HepG2 (cell line): ENCODE measurements at regions not wholly inside any gene's neighbourhood (a gene's known extent, or its start where the extent isn't known, plus 50 kb on each side); places are given as distances from the start of the nearest gene placed in this dataset.
"Not testable (repeated sequence)": the region's sequence is repeated elsewhere in the genome, so short reads cannot be mapped to it uniquely, and the experiment has no call there.

Experiments
- ATAC-seq: fragments of 200-7000 bp; cut with Tn5 transposase; 3 replicates; pipeline ENCODE4 v1.9.1; 2020; ENCODE audit warnings: mild to moderate bottlenecking, moderate library complexity
- BruUV-seq: library from RNA; stranded (reverse); fragments of 400-500 nt; replicated peaks from 2 replicates; lab custom pipeline; 2021; lab: Mats Ljungman, UMichigan
- CTCF ChIA-PET: fragments of 300-600 bp; formaldehyde crosslinking; extraction: SDS; loops from one replicate; lab custom pipeline; 2021; ENCODE audit warnings: low total read pairs, inconsistent platforms, low intra/inter-chr PET ratio; lab: Yijun Ruan, JAX
- POLR2A ChIA-PET: fragments of 350-600 bp; sonication (Branson Sonifier 250); formaldehyde crosslinking; loops from one replicate; lab custom pipeline; 2020; ENCODE audit warnings: antibody characterized with exemption, inconsistent platforms; lab: Yijun Ruan, JAX
- DNase-seq: peaks from one replicate; pipeline ENCODE4 v3.0.0-alpha.2; 2015; ENCODE audit warnings: low spot score
- FAIRE-seq: peaks from 3 replicates; lab custom pipeline; 2011; peaks lifted over from hg19 to GRCh38; lab: Jason Lieb, UNC
- H2AFZ ChIP-seq: one replicate; pipeline ENCODE4 v1.6.1; 2011; ENCODE audit warnings: low read length, inconsistent platforms
- H3K27ac ChIP-seq: fragments of 300-600 bp; 3 replicates; pipeline ENCODE4 v1.8.0; 2011; ENCODE audit warnings: mixed run types, mild to moderate bottlenecking, mixed read lengths, low read length, inconsistent platforms; ENCODE audit not compliant: insufficient read depth; ENCODE audit errors: extremely low read length
- H3K27me3 ChIP-seq, 2 experiments: fragments of 200-600 bp in 1 of 2; 2 replicates in 1 of 2; 3 replicates in 1 of 2; pipeline versions ENCODE4 v1.6.0 to v1.8.0; 2011; ENCODE audit warnings: low read length in 2 of 2, mild to moderate bottlenecking in 2 of 2, moderate library complexity in 2 of 2, inconsistent platforms in 1 of 2; ENCODE audit not compliant: insufficient read depth in 2 of 2, control insufficient read depth in 1 of 2
- H3K36me3 ChIP-seq, 2 experiments: fragments of 200-600 bp in 1 of 2; replicated peaks in 1 of 2; 2 replicates in 1 of 2; 3 replicates in 1 of 2; pipeline versions ENCODE4 v1.5.1 to v1.8.0; 2011; ENCODE audit warnings: low read length in 2 of 2, inconsistent platforms in 1 of 2; ENCODE audit not compliant: insufficient read depth in 2 of 2, control insufficient read depth in 1 of 2
- H3K4me1 ChIP-seq: 2 replicates; pipeline ENCODE4 v1.5.1; 2012; ENCODE audit warnings: low read length, inconsistent platforms; ENCODE audit not compliant: insufficient read depth
- H3K4me2 ChIP-seq: 2 replicates; pipeline ENCODE4 v1.6.0; 2011; ENCODE audit warnings: low read depth, low read length, inconsistent platforms
- H3K4me3 ChIP-seq, 3 experiments: fragments of 200-600 bp in 1 of 3; sonication (generic), shearing (Covaris generic) in 1 of 3; replicated peaks in 1 of 3; 2 replicates each; pipeline ENCODE4 v1.5.1; 2011 to 2016; ENCODE audit warnings: low read length in 3 of 3, inconsistent platforms in 2 of 3, low read depth in 2 of 3, mild to moderate bottlenecking in 2 of 3, control low read depth in 1 of 3, mixed read lengths in 1 of 3; ENCODE audit not compliant: insufficient read depth in 1 of 3
- H3K79me2 ChIP-seq: one replicate; pipeline ENCODE4 v1.6.1; 2011; ENCODE audit warnings: low read length, inconsistent platforms; ENCODE audit not compliant: insufficient read depth
- H3K9ac ChIP-seq: 2 replicates; pipeline ENCODE4 v1.6.0; 2011; ENCODE audit warnings: mild to moderate bottlenecking, low read depth, low read length, inconsistent platforms; ENCODE audit not compliant: insufficient read depth
- H3K9me3 ChIP-seq: 2 replicates; pipeline ENCODE4 v1.5.1; 2012; ENCODE audit warnings: mild to moderate bottlenecking, low read length
- H4K20me1 ChIP-seq: 2 replicates; pipeline ENCODE4 v1.6.0; 2011; ENCODE audit warnings: inconsistent platforms, mild to moderate bottlenecking, low read length, moderate library complexity; ENCODE audit not compliant: insufficient read depth
- ARNT2 ChIP-seq: sonication (generic); formaldehyde crosslinking; IDR thresholded peaks from 2 replicates; pipeline ENCODE4 v1.8.0; 2022; ENCODE audit warnings: mild to moderate bottlenecking, low read depth, missing genetic modification reagents, moderate library complexity
- CEBPB ChIP-seq: IDR thresholded peaks from 2 replicates; pipeline ENCODE4 v1.6.1; 2011; ENCODE audit warnings: low read depth, low read length, improper control_type of control experiment, borderline replicate concordance
- HNF4G ChIP-seq, 2 experiments: sonication (generic) in 1 of 2; formaldehyde crosslinking in 1 of 2; IDR thresholded peaks; 2 replicates each; pipeline versions ENCODE4 v1.4.0 to v1.6.1; 2011 to 2020; ENCODE audit warnings: borderline replicate concordance in 2 of 2, low read depth in 2 of 2, mild to moderate bottlenecking in 2 of 2, low read length in 1 of 2, missing genetic modification reagents in 1 of 2, moderate library complexity in 1 of 2
- MEF2D ChIP-seq: sonication (generic); formaldehyde crosslinking; IDR thresholded peaks from 2 replicates; pipeline ENCODE4 v1.5.1; 2020; ENCODE audit warnings: mild to moderate bottlenecking, missing genetic modification reagents
- RFX3 ChIP-seq: IDR thresholded peaks from 2 replicates; pipeline ENCODE4 v1.6.1; 2016; ENCODE audit warnings: missing biosample characterization, missing genetic modification reagents
- RFX5 ChIP-seq: IDR thresholded peaks from 2 replicates; pipeline ENCODE4 v1.6.1; 2011; ENCODE audit warnings: low read depth, low read length, improper control_type of control experiment
- SP140L ChIP-seq: sonication (generic); formaldehyde crosslinking; IDR thresholded peaks from 2 replicates; pipeline ENCODE4 v1.4.0; 2020; ENCODE audit warnings: missing genetic modification reagents, borderline replicate concordance
- TARDBP ChIP-seq: sonication (generic); formaldehyde crosslinking; IDR thresholded peaks from 2 replicates; pipeline ENCODE4 v1.8.0; 2022; ENCODE audit warnings: mild to moderate bottlenecking, missing genetic modification reagents
- U2AF2 ChIP-seq: fragments of 200-400 bp; formaldehyde crosslinking; IDR thresholded peaks from 2 replicates; pipeline ENCODE4 v1.6.1; 2017; ENCODE audit warnings: low read depth, mild to moderate bottlenecking, low read length
- ZNF451 ChIP-seq: sonication (generic); formaldehyde crosslinking; IDR thresholded peaks from 2 replicates; pipeline ENCODE4 v1.5.0; 2020; ENCODE audit warnings: mild to moderate bottlenecking, missing genetic modification reagents
- ZNF773 ChIP-seq: sonication (generic); formaldehyde crosslinking; IDR thresholded peaks from 2 replicates; pipeline ENCODE4 v1.4.0; 2020; ENCODE audit warnings: missing genetic modification reagents, borderline replicate concordance
- WGBS: methylation state at CpG from one replicate; pipeline ENCODE4 v1.1.6; 2017; ENCODE audit warnings: low lambda C conversion rate; 5-methylcytosine and 5-hydroxymethylcytosine counted together
- in situ Hi-C: cut with HindIII; loops from 2 replicates; pipeline ENCODE4 v1.10.0; 2017; ENCODE audit warnings: low pct_unique_long_range_greater_than_20kb; ENCODE audit not compliant: extremely low pct_ligation_motif_present
- intact Hi-C: fragments of 100-400 bp; cut with micrococcal nuclease; formaldehyde crosslinking; loops from one replicate; pipeline ENCODE4 v1.10.0; 2022; ENCODE audit not compliant: unreplicated experiment
- TF ChIP-seq, protein P1 (sequence below): sonication (generic); formaldehyde crosslinking; IDR thresholded peaks from 2 replicates; pipeline ENCODE4 v1.9.0; 2022; ENCODE audit warnings: missing genetic modification reagents, mild to moderate bottlenecking, borderline replicate concordance

DNA sequence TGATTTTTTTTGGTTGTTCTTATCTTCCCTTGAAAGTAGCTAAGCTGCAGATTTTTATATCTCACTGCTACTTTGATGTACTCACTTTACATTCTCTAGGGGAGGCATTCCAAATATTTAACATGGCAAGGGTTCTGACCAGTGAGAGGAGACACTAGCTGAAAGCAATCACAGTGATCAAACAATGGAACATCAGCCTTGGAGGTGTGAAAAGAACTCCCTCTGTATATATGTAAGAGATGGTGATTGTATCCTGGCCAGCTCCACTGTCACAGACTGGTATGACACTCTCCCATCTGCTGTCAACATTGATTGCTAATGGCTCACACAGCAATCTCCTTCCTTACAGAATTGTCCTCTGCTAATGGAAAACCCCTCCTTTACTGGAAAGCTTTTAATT lies 291.7 kb upstream of the CDH19 start:
- FAIRE-seq, result no peak

DNA sequence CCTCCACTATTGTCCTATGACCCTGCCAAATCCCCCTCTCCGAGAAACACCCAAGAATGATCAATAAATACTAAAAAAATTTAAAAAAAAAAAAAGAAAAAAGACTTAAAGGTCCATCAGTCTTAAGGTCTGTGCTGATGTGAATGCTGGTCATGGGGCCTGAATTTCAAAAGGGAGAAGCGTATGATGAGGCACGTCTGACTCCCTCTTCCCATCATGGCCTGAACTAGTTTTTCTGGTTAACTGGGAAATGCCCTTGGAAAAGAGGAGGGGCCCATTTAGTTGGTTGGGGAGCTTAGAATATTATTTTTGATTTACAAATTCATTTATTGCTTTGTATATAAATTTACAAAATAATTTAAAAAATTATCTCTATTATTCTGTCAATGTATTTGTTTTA lies 291.0 kb upstream of the CDH19 start:
- Histone ChIP-seq H3K36me3 (no peaks in the 10 kb centered on the region), H3K4me2 (no peak overlapping the region), H3K9me3 (no peaks in the 10 kb centered on the region), H3K4me3 (no peak overlapping the region), H3K27me3 (no peaks in the 10 kb centered on the region), H3K27ac (no peak overlapping the region), H4K20me1 (no peaks in the 10 kb centered on the region), H3K79me2 (no peaks in the 10 kb centered on the region), H2AFZ (no peak overlapping the region), H3K9ac (no peak overlapping the region), H3K4me1 (no peaks in the 10 kb centered on the region)
- CTCF ChIA-PET, result no interaction called here
- POLR2A ChIA-PET, result no interaction called here
- intact Hi-C loops (no loop called here), in situ Hi-C loops (no loop called here)
- ATAC-seq (no peak), FAIRE-seq (no peak), DNase-seq (no peak)
- no TSS peak for BruUV-seq
- WGBS, result 17% methylated on average over 3 of the region's 3 CpGs
- TF ChIP-seq SP140L (CRISPR knock-in tag) (no peak), U2AF2 (no peak), HNF4G (IDR thresholded peaks at IDR 0.05; ENCODE audit: borderline replicate concordance, low read depth, low read length) (no peak), HNF4G (CRISPR knock-in tag; IDR thresholded peaks at IDR 0.05; ENCODE audit: borderline replicate concordance, low read depth) (no peak), CEBPB (no peak), ZNF773 (CRISPR knock-in tag) (no peak), ARNT2 (CRISPR knock-in tag) (no peak), TARDBP (no peak), RFX3 (CRISPR knock-in tag) (no peak), ZNF451 (CRISPR knock-in tag) (no peak), RFX5 (no peak)

More for the DNA sequence above, 291.7 kb upstream of the CDH19 start:
- Histone ChIP-seq H3K36me3 (no peaks in the 10 kb centered on the region), H3K27ac (no peak overlapping the region), H3K79me2 (no peaks in the 10 kb centered on the region), H3K4me2 (no peak overlapping the region), H2AFZ (no peak overlapping the region), H3K27me3 (no peaks in the 10 kb centered on the region), H3K4me3 (no peak overlapping the region), H3K9me3 (no peaks in the 10 kb centered on the region), H3K9ac (no peak overlapping the region), H4K20me1 (no peaks in the 10 kb centered on the region), H3K4me1 (peaks cover 4% of the 10 kb centered on the region)
- ChIA-PET CTCF (no interaction called here), POLR2A (no interaction called here)
- ATAC-seq (no peak), DNase-seq (no peak)
- intact Hi-C loops, result no loop called here
- in situ Hi-C loops, result no loop called here
- TF ChIP-seq, protein P1, sequence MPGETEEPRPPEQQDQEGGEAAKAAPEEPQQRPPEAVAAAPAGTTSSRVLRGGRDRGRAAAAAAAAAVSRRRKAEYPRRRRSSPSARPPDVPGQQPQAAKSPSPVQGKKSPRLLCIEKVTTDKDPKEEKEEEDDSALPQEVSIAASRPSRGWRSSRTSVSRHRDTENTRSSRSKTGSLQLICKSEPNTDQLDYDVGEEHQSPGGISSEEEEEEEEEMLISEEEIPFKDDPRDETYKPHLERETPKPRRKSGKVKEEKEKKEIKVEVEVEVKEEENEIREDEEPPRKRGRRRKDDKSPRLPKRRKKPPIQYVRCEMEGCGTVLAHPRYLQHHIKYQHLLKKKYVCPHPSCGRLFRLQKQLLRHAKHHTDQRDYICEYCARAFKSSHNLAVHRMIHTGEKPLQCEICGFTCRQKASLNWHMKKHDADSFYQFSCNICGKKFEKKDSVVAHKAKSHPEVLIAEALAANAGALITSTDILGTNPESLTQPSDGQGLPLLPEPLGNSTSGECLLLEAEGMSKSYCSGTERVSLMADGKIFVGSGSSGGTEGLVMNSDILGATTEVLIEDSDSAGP, result no peak
- TF ChIP-seq MEF2D, result no peak
- BruUV-seq, result no TSS peak

DNA sequence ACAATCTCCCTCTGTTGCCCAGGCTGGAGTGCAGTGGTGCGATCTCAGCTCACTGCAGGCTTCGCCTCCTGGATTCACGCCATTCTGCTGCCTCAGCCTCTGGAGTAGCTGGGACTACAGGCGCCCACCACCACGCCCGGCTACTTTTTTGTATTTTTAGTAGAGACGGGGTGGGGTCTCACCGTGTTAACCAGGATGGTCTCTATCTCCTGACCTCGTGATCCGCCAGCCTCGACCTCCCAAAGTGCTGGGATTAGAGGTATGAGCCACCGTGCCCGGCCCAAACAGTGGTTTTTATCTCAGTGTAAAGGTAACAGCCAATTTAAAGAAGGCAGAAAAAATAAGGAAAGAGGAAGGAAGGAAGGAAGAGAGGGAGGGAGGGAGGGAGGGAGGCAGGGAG lies 288.5 kb upstream of the CDH19 start:
- BruUV-seq, H2AFZ ChIP-seq, ATAC-seq, H4K20me1 ChIP-seq, H3K27me3 ChIP-seq, H3K9me3 ChIP-seq, H3K36me3 ChIP-seq, intact Hi-C loops, POLR2A ChIA-PET, H3K79me2 ChIP-seq, FAIRE-seq, H3K9ac ChIP-seq, CTCF ChIA-PET, DNase-seq, H3K4me1 ChIP-seq, H3K4me3 ChIP-seq, in situ Hi-C loops, H3K27ac ChIP-seq, H3K4me2 ChIP-seq: not testable (repeated sequence)
- 56% methylated on average over 13 of the region's 13 CpGs for WGBS
